Middle frontal gyrus (tissue), 1 donor: ENCODE measurements at regions not wholly inside any gene's neighbourhood (a gene's known extent, or its start where the extent isn't known, plus 50 kb on each side); places are given as distances from the start of the nearest gene placed in this dataset.
"Not testable (repeated sequence)": the region's sequence is repeated elsewhere in the genome, so short reads cannot be mapped to it uniquely, and the experiment has no call there.

Experiments
- DNase-seq: peaks from one replicate; pipeline ENCODE4 v3.0.0-alpha.2; 2015; ENCODE audit warnings: low spot score; ENCODE audit errors: extremely low spot score

GRCh38 chr17:14575471-14575953 lies 274.6 kb downstream of the HS3ST3B1 start:
- no peak for DNase-seq

GRCh38 chr17:14560325-14560724 lies 259.4 kb downstream of the HS3ST3B1 start:
- DNase-seq = not testable (repeated sequence)

GRCh38 chr17:14559264-14560119 lies 258.6 kb downstream of the HS3ST3B1 start:
- DNase-seq = no peak

GRCh38 chr17:14557480-14557879 lies 256.6 kb downstream of the HS3ST3B1 start:
- no peak for DNase-seq

GRCh38 chr17:14553847-14554246 lies 253.0 kb downstream of the HS3ST3B1 start:
- DNase-seq = no peak

GRCh38 chr17:14552306-14552705 lies 251.4 kb downstream of the HS3ST3B1 start:
- DNase-seq = no peak

GRCh38 chr17:14547556-14547955 lies 246.7 kb downstream of the HS3ST3B1 start:
- DNase-seq = no peak

- no peak for DNase-seq
These were observed 246.1 kb downstream of the HS3ST3B1 start for GRCh38 chr17:14547016-14547415.

- no peak for DNase-seq
These were observed 244.4 kb downstream of the HS3ST3B1 start for GRCh38 chr17:14545156-14545906.

- DNase-seq = no peak
These were observed 240.8 kb downstream of the HS3ST3B1 start for GRCh38 chr17:14541714-14542113.

- DNase-seq = no peak
These were observed 238.9 kb downstream of the HS3ST3B1 start for GRCh38 chr17:14539801-14540200.

GRCh38 chr17:14532242-14532641 lies 231.4 kb downstream of the HS3ST3B1 start:
- DNase-seq = not testable (repeated sequence)

GRCh38 chr17:14525551-14526455 lies 224.9 kb downstream of the HS3ST3B1 start:
- no peak for DNase-seq

- DNase-seq = no peak
These were observed 222.0 kb downstream of the HS3ST3B1 start for GRCh38 chr17:14522795-14523387.

GRCh38 chr17:14518919-14519318 lies 218.0 kb downstream of the HS3ST3B1 start:
- not testable (repeated sequence) for DNase-seq

GRCh38 chr17:14514973-14515372 lies 214.1 kb downstream of the HS3ST3B1 start:
- DNase-seq = no peak

GRCh38 chr17:14513835-14514234 lies 213.0 kb downstream of the HS3ST3B1 start:
- no peak for DNase-seq

- DNase-seq = no peak
These were observed 209.3 kb downstream of the HS3ST3B1 start for GRCh38 chr17:14510136-14510535.

GRCh38 chr17:14508156-14508555 lies 207.3 kb downstream of the HS3ST3B1 start:
- DNase-seq = no peak

- no peak for DNase-seq
These were observed 205.5 kb downstream of the HS3ST3B1 start for GRCh38 chr17:14506364-14506763.

- no peak for DNase-seq
These were observed 204.7 kb downstream of the HS3ST3B1 start for GRCh38 chr17:14505606-14506005.
